Ishikawa (cell line): ENCODE measurements at regions not wholly inside any gene's neighbourhood (a gene's known extent, or its start where the extent isn't known, plus 50 kb on each side); places are given as distances from the start of the nearest gene placed in this dataset.

ENCODE experiments used
- CEBPB ChIP-seq: IDR thresholded peaks from 2 replicates; pipeline ENCODE4 v1.6.1; 2012
- CREB1 ChIP-seq: IDR thresholded peaks from 2 replicates; pipeline ENCODE4 v1.6.1; 2012; ENCODE audit warnings: low read depth
- EGR1 ChIP-seq: IDR thresholded peaks from 2 replicates; pipeline ENCODE4 v1.6.1; 2012
- EP300 ChIP-seq: IDR thresholded peaks from 2 replicates; pipeline ENCODE4 v1.6.1; 2012; ENCODE audit warnings: borderline replicate concordance
- FOXM1 ChIP-seq: IDR thresholded peaks from 2 replicates; pipeline ENCODE4 v1.6.1; 2012; ENCODE audit warnings: low read depth, borderline replicate concordance
- NFIC ChIP-seq: IDR thresholded peaks from 2 replicates; pipeline ENCODE4 v1.6.1; 2012
- RAD21 ChIP-seq: IDR thresholded peaks from 2 replicates; pipeline ENCODE4 v1.6.1; 2012; ENCODE audit warnings: low read depth
- TAF1 ChIP-seq: IDR thresholded peaks from 2 replicates; pipeline ENCODE4 v1.6.1; 2012; ENCODE audit warnings: low read depth, mild to moderate bottlenecking
- TCF12 ChIP-seq: IDR thresholded peaks from 2 replicates; pipeline ENCODE4 v1.6.1; 2012; ENCODE audit warnings: low read depth
- TEAD4 ChIP-seq: IDR thresholded peaks from 2 replicates; pipeline ENCODE4 v1.6.1; 2012
- YY1 ChIP-seq: IDR thresholded peaks from 2 replicates; pipeline ENCODE4 v1.6.1; 2012; ENCODE audit warnings: low read depth
- ZBTB7A ChIP-seq: IDR thresholded peaks from 2 replicates; pipeline ENCODE4 v1.6.1; 2012; ENCODE audit warnings: low read depth
- TF ChIP-seq, protein P1 (sequence below): IDR thresholded peaks from 2 replicates; pipeline ENCODE4 v1.6.1; 2012
- TF ChIP-seq, protein P2 (sequence below): IDR thresholded peaks from 2 replicates; pipeline ENCODE4 v1.6.1; 2012
- TF ChIP-seq, protein P3 (sequence below): IDR thresholded peaks from 2 replicates; pipeline ENCODE4 v1.6.1; 2012; ENCODE audit warnings: low read depth, mild to moderate bottlenecking

DNA sequence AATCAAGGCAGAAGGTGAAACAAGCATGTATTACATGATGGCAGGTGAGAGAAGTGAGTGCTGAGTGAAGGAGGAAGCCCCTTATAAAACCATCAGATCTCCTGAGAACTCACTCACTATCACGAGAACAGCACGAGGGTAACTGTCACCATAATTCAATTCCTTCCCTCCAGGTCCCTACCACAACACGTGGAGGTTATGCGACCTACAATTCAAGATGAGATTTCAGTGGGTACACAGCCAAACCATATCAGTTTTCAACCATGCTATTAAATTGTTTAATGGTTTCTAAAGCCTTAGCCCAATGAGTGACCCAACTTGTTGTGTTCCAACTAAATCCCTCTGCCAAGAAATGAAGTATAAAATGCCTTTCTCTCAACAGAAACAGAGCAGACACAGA, 519.8 kb downstream of the GBA3 start:
- TF ChIP-seq TEAD4 (no peak), FOXM1 (no peak), YY1 (no peak), CEBPB (no peak), EP300 (no peak), ZBTB7A (no peak), EGR1 (no peak), TAF1 (no peak), TCF12 (no peak), NFIC (no peak)
- TF ChIP-seq, protein P1, sequence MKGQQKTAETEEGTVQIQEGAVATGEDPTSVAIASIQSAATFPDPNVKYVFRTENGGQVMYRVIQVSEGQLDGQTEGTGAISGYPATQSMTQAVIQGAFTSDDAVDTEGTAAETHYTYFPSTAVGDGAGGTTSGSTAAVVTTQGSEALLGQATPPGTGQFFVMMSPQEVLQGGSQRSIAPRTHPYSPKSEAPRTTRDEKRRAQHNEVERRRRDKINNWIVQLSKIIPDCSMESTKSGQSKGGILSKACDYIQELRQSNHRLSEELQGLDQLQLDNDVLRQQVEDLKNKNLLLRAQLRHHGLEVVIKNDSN = no peak
- TF ChIP-seq, protein P2, sequence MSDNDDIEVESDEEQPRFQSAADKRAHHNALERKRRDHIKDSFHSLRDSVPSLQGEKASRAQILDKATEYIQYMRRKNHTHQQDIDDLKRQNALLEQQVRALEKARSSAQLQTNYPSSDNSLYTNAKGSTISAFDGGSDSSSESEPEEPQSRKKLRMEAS = no peak

DNA sequence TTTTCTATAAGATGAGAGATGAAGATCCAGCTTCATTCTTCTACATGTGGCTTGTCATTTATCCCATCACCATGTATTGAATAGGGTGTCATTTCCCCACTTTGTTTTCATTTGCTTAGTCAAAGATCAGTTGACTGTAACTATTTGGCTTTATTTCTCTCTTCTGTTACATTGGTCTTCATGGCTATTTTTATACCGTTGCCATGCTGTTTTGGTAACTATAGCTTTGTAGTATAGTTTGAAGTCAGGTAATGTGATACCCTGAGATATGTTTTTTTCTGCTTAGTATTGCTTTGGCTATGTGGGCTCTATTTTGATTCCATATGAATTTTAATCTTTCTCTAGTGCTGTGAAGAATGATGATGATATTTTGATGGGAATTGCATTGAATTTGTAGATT, 514.3 kb downstream of the GBA3 start:
- no peak for TF ChIP-seq CREB1
- no peak for TF ChIP-seq FOXM1
- no peak for TF ChIP-seq NFIC
- TF ChIP-seq TCF12 = no peak
- TF ChIP-seq, protein P2 = no peak
- no peak for TF ChIP-seq ZBTB7A
- no peak for TF ChIP-seq TAF1
- no peak for TF ChIP-seq YY1
- TF ChIP-seq, protein P3, sequence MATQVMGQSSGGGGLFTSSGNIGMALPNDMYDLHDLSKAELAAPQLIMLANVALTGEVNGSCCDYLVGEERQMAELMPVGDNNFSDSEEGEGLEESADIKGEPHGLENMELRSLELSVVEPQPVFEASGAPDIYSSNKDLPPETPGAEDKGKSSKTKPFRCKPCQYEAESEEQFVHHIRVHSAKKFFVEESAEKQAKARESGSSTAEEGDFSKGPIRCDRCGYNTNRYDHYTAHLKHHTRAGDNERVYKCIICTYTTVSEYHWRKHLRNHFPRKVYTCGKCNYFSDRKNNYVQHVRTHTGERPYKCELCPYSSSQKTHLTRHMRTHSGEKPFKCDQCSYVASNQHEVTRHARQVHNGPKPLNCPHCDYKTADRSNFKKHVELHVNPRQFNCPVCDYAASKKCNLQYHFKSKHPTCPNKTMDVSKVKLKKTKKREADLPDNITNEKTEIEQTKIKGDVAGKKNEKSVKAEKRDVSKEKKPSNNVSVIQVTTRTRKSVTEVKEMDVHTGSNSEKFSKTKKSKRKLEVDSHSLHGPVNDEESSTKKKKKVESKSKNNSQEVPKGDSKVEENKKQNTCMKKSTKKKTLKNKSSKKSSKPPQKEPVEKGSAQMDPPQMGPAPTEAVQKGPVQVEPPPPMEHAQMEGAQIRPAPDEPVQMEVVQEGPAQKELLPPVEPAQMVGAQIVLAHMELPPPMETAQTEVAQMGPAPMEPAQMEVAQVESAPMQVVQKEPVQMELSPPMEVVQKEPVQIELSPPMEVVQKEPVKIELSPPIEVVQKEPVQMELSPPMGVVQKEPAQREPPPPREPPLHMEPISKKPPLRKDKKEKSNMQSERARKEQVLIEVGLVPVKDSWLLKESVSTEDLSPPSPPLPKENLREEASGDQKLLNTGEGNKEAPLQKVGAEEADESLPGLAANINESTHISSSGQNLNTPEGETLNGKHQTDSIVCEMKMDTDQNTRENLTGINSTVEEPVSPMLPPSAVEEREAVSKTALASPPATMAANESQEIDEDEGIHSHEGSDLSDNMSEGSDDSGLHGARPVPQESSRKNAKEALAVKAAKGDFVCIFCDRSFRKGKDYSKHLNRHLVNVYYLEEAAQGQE = no peak
- no peak for TF ChIP-seq EP300
- TF ChIP-seq, protein P1 = no peak
- no peak for TF ChIP-seq TEAD4
- no peak for TF ChIP-seq RAD21
- no peak for TF ChIP-seq EGR1
- TF ChIP-seq CEBPB = no peak

DNA sequence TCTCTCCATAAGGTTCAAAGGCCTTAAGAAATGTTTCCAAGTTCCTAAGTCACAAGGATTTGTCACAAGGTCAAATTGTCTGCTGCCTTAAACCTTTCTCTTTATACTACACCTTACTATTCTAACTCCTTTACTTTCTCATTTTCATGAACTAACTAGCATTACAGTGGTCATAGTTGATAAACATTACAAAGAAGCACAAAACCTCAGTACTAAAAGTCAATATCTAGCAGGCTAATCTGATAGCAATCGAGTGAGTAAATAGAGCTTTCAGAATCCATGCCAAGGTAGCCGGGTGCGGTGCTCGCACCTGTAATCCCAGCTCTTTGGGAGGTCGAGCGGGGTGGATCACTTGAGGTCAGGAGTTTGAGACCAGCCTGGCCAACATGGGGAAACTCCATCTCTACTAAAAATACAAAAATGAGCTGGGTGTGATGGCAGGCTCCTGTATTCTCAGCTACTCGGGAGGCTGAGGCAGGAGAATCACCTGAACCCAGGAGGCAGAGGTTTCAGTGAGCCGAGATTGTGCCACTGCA, 510.0 kb downstream of the GBA3 start:
- TF ChIP-seq, protein P1 = no peak
- TF ChIP-seq, protein P2 = no peak
- TF ChIP-seq RAD21 (no peak), EP300 (no peak), TCF12 (no peak), CREB1 (no peak), FOXM1 (no peak), NFIC (no peak), ZBTB7A (no peak)
- TF ChIP-seq, protein P3 = no peak

DNA sequence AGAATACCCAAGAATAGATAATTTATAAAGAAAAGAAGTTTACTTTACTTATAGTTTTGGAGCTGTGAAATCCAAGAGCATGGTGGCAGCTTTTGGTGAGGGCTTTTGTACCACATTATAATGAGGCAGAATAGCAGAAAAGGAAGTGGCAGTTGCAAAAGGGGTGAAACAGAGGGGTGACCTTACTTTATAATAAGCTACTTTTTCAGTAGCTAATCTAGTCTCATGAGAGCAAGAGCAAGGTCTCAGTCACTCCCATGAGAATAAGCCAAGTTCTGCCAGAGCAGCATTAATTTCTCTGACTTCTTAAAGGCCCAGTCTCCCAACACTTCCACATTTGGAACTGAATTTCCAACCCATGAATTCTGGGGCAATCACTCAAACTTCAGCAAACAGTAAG, 502.0 kb downstream of the GBA3 start:
- TF ChIP-seq FOXM1 = no peak
- no peak for TF ChIP-seq EP300
- TF ChIP-seq TAF1 = no peak
- TF ChIP-seq TEAD4 = no peak
- no peak for TF ChIP-seq ZBTB7A

DNA sequence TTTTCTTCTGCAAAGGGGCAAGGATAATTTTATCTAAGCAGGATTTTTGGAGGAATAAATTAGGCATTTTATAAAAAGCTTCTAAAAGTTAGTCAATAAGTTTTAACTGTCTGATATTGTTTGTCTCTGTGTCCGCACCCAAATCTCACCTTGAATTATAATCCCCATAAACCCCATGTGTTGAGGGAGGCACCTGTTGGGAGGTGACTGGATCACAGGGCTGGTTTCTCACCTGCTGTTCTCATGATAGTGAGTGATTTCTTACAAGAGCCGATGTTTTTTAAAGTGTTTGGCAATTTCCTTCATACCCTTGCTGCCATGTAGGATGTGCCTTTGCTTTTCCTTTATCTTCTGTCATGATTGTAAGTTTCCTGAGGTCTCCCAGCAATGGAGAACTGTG, 481.4 kb downstream of the GBA3 start:
- TF ChIP-seq, protein P1 = no peak
- TF ChIP-seq CEBPB (no peak), TEAD4 (no peak), FOXM1 (no peak), EGR1 (no peak), CREB1 (no peak), RAD21 (no peak), TAF1 (no peak), EP300 (no peak)
- TF ChIP-seq, protein P3 = no peak
- TF ChIP-seq, protein P2 = no peak
